Keratinocyte (primary cell): ENCODE measurements at regions not wholly inside any gene's neighbourhood (a gene's known extent, or its start where the extent isn't known, plus 50 kb on each side); places are given as distances from the start of the nearest gene placed in this dataset.

Experiments
- DNase-seq: peaks from one replicate; pipeline ENCODE4 v3.0.0-alpha.2; 2011; ENCODE audit warnings: low read depth, missing footprints, low spot score
- FAIRE-seq: peaks from 2 replicates; lab custom pipeline; 2011; peaks lifted over from hg19 to GRCh38; lab: Jason Lieb, UNC
- H2AFZ ChIP-seq: 2 replicates; pipeline ENCODE4 v1.6.0; 2012; ENCODE audit warnings: low read length, control low read depth, inconsistent platforms; ENCODE audit not compliant: control insufficient read depth
- H3K27ac ChIP-seq: 2 replicates; pipeline ENCODE4 v1.5.1; 2011; ENCODE audit warnings: low read length; ENCODE audit not compliant: control insufficient read depth, insufficient read depth
- H3K27me3 ChIP-seq: 3 replicates; pipeline ENCODE4 v1.6.0; 2011; ENCODE audit warnings: low read length; ENCODE audit not compliant: control insufficient read depth, insufficient read depth; ENCODE audit errors: extremely low read depth
- H3K36me3 ChIP-seq, 2 experiments: 2 replicates in 1 of 2; 3 replicates in 1 of 2; pipeline ENCODE4 v1.5.1; 2011; ENCODE audit warnings: low read length in 2 of 2, mild to moderate bottlenecking in 1 of 2; ENCODE audit not compliant: control insufficient read depth in 2 of 2, insufficient read depth in 2 of 2; ENCODE audit errors: extremely low read depth in 1 of 2
- H3K4me1 ChIP-seq: 3 replicates; pipeline ENCODE4 v1.5.1; 2011; ENCODE audit warnings: low read length; ENCODE audit not compliant: control insufficient read depth, insufficient read depth; ENCODE audit errors: extremely low read depth
- H3K4me2 ChIP-seq: 3 replicates; pipeline ENCODE4 v1.6.0; 2011; ENCODE audit warnings: low read depth, low read length; ENCODE audit not compliant: control insufficient read depth, insufficient read depth; ENCODE audit errors: extremely low read depth
- H3K4me3 ChIP-seq, 3 experiments: fragments of 200-600 bp in 1 of 3; sonication (generic) in 1 of 3; 2 replicates in 2 of 3; 3 replicates in 1 of 3; pipeline ENCODE4 v1.5.1; 2011 to 2016; ENCODE audit warnings: low read length in 3 of 3, mild to moderate bottlenecking in 3 of 3, control low read depth in 2 of 3, inconsistent platforms in 1 of 3, low read depth in 1 of 3, mixed read lengths in 1 of 3, mixed run types in 1 of 3, moderate library complexity in 1 of 3; ENCODE audit not compliant: control insufficient read depth in 2 of 3, insufficient read depth in 2 of 3; ENCODE audit errors: extremely low read depth in 1 of 3
- H3K79me2 ChIP-seq: 2 replicates; pipeline ENCODE4 v1.6.0; 2012; ENCODE audit warnings: low read length; ENCODE audit not compliant: control insufficient read depth, insufficient read depth
- H3K9ac ChIP-seq: 3 replicates; pipeline ENCODE4 v1.6.0; 2011; ENCODE audit warnings: low read length; ENCODE audit not compliant: control insufficient read depth, insufficient read depth; ENCODE audit errors: extremely low read depth
- H3K9me1 ChIP-seq: 3 replicates; pipeline ENCODE4 v1.6.0; 2011; ENCODE audit warnings: low read length; ENCODE audit not compliant: control insufficient read depth, insufficient read depth; ENCODE audit errors: extremely low read depth
- H3K9me3 ChIP-seq: 2 replicates; pipeline ENCODE4 v1.5.1; 2012; ENCODE audit warnings: low read depth, low read length; ENCODE audit not compliant: control insufficient read depth
- H4K20me1 ChIP-seq: 3 replicates; pipeline ENCODE4 v1.6.0; 2011; ENCODE audit warnings: low read length; ENCODE audit not compliant: control insufficient read depth, insufficient read depth; ENCODE audit errors: extremely low read depth
- CTCF ChIP-seq, 3 experiments: IDR thresholded peaks in 1 of 3; conservative IDR thresholded peaks in 1 of 3; optimal IDR thresholded peaks in 1 of 3; 2 replicates in 2 of 3; 3 replicates in 1 of 3; pipeline versions ENCODE3 to v1.5.1; 2011; ENCODE audit warnings: low read length in 3 of 3, mild to moderate bottlenecking in 3 of 3, moderate library complexity in 2 of 3, control low read depth in 1 of 3, inconsistent platforms in 1 of 3; ENCODE audit not compliant: insufficient read depth in 2 of 3; ENCODE audit errors: extremely low read depth in 1 of 3
- EZH2 ChIP-seq: IDR thresholded peaks from one replicate; pipeline ENCODE4 v1.6.1; 2012; ENCODE audit warnings: inconsistent platforms, mild to moderate bottlenecking, low read length, moderate library complexity
- dilution Hi-C: fragments of 300-500 bp; cut with MboI; formaldehyde crosslinking; loops from one replicate; pipeline ENCODE4 v1.7.0; 2020; ENCODE audit warnings: low sequenced_read_pairs; ENCODE audit not compliant: extremely low pct_ligation_motif_present

DNA sequence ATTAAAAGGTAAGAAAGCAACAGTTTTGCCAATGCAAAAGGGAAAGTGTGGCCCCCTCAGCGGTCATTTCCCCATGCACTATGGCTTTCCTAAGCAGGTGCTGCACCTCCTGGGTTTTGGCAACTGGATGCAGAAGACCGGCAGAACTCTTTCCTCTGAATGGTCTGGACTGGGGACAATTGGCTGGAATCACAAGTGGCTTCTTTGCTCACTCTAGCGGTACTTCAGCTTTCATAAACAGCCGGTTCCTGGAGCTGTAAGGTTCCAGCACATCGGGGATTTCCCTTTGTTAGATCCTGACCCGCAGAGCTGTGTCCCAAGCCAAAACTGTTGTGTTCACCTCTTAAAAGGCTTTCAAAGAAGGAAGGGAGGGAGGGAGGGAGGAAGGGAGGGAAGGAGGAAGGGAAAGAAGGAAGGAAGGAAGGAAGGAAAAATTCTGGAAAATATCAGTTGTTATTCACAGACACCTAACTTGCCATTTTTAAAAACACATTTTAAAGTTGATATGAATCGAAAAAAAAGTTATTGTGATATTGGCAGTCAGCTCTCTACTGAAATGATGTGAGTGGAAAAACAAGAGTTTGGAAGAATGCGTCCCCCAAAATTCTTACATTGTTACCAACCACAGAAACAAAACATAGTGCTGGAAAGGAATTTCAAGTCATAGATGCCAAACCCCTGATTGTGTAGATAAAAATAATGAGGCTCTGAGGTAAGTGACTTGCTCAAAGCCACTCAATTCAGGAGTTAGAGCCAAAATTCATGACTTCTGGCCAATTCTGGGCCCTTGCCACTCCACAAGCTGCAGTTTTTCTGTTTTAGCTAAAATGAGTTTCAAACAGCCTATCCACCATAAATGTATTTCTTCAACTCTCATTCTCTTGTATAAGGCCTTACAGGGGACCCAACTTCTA, 220.6 kb upstream of the HMGA2 start:
- FAIRE-seq, result peak; percentile 84
- no peak for TF ChIP-seq EZH2
- no peak for TF ChIP-seq CTCF (optimal IDR thresholded peaks at IDR 0.05 in 1 of 3, IDR thresholded peaks at IDR 0.05 in 1 of 3, conservative IDR thresholded peaks at IDR 0.05 in 1 of 3; ENCODE audit: extremely low read depth in 1 of 3, insufficient read depth in 2 of 3, low read length in 3 of 3)
- Histone ChIP-seq H4K20me1 (no peaks in the 10 kb centered on the region), H3K27me3 (no peaks in the 10 kb centered on the region), H2AFZ (no peak overlapping the region), H3K79me2 (peaks cover 12% of the 10 kb centered on the region), H3K9me1 (no peaks in the 10 kb centered on the region), H3K27ac (peak overlapping the region; percentile 92), H3K4me1 (peaks cover 59% of the 10 kb centered on the region), H3K9ac (peak overlapping the region; percentile 88), H3K36me3 (peaks cover 0 to 3% of the 10 kb centered on the region in 2 experiments), H3K4me3 (peak overlapping the region; percentile 47 to 66 (median 51)), H3K9me3 (no peaks in the 10 kb centered on the region), H3K4me2 (peak overlapping the region; percentile 77)
- no peak for DNase-seq
- dilution Hi-C loops, result no loop called here

- dilution Hi-C loops, result no loop called here
- peaks cover 0 to 3% of the 10 kb centered on the region in 2 experiments for H3K36me3 ChIP-seq
- peak overlapping the region; percentile 77 for H3K4me2 ChIP-seq
- H3K4me3 ChIP-seq, result peak overlapping the region in 1 of 3 experiments; percentile 47
- peak overlapping the region; percentile 92 for H3K27ac ChIP-seq
- no peaks in the 10 kb centered on the region for H3K9me3 ChIP-seq
- H3K9me1 ChIP-seq, result no peaks in the 10 kb centered on the region
- no peak overlapping the region for H2AFZ ChIP-seq
- FAIRE-seq (no peak), DNase-seq (no peak)
- peak overlapping the region; percentile 88 for H3K9ac ChIP-seq
- no peaks in the 10 kb centered on the region for H3K27me3 ChIP-seq
- peaks cover 72% of the 10 kb centered on the region for H3K4me1 ChIP-seq
- TF ChIP-seq CTCF (optimal IDR thresholded peaks at IDR 0.05 in 1 of 3, IDR thresholded peaks at IDR 0.05 in 1 of 3, conservative IDR thresholded peaks at IDR 0.05 in 1 of 3; ENCODE audit: extremely low read depth in 1 of 3, insufficient read depth in 2 of 3, low read length in 3 of 3) (no peak), EZH2 (no peak)
- no peaks in the 10 kb centered on the region for H4K20me1 ChIP-seq
- H3K79me2 ChIP-seq, result peaks cover 12% of the 10 kb centered on the region
Observed at GRCh38 chr12:65605019-65605418, 219.3 kb upstream of the HMGA2 start.
